RWPE2 (cell line): ENCODE measurements at regions not wholly inside any gene's neighbourhood (a gene's known extent, or its start where the extent isn't known, plus 50 kb on each side); places are given as distances from the start of the nearest gene placed in this dataset.
"Not testable (repeated sequence)": the region's sequence is repeated elsewhere in the genome, so short reads cannot be mapped to it uniquely, and the experiment has no call there.

Experiments used
- ATAC-seq: fragments of 200-7000 bp; cut with Tn5 transposase; 3 replicates; pipeline ENCODE4 v1.9.1; 2021; ENCODE audit warnings: low read depth
- DNase-seq: peaks from one replicate; pipeline ENCODE4 v3.0.0-alpha.2; 2020; ENCODE audit warnings: low spot score
- H3K27ac ChIP-seq: fragments of 450-650 bp; 2 replicates; pipeline ENCODE4 v1.5.1; 2017; ENCODE audit warnings: mild to moderate bottlenecking; ENCODE audit not compliant: poor library complexity, severe bottlenecking
- H3K27me3 ChIP-seq: fragments of 250-450 bp; sonication (Bioruptor Pico); 2 replicates; pipeline ENCODE4 v1.5.1; 2021; ENCODE audit warnings: mild to moderate bottlenecking, moderate library complexity; ENCODE audit not compliant: insufficient read depth, poor library complexity, severe bottlenecking
- H3K36me3 ChIP-seq: fragments of 250-450 bp; sonication (Bioruptor Pico); 2 replicates; pipeline ENCODE4 v1.5.1; 2020; ENCODE audit warnings: low read depth, mild to moderate bottlenecking, moderate library complexity
- H3K4me1 ChIP-seq: fragments of 250-450 bp; sonication (Bioruptor Pico); 2 replicates; pipeline ENCODE4 v1.5.1; 2021; ENCODE audit warnings: mild to moderate bottlenecking, moderate library complexity; ENCODE audit not compliant: insufficient read depth, poor library complexity, severe bottlenecking
- H3K4me3 ChIP-seq: fragments of 250-450 bp; sonication (Bioruptor Pico); 2 replicates; pipeline ENCODE4 v1.5.1; 2021; ENCODE audit warnings: mild to moderate bottlenecking, moderate library complexity; ENCODE audit not compliant: severe bottlenecking
- H3K9me3 ChIP-seq: fragments of 250-450 bp; sonication (Bioruptor Pico); 2 replicates; pipeline ENCODE4 v1.5.1; 2021; ENCODE audit warnings: mild to moderate bottlenecking, moderate library complexity; ENCODE audit not compliant: severe bottlenecking
- CTCF ChIP-seq: fragments of 450-650 bp; IDR thresholded peaks from one replicate; pipeline ENCODE4 v1.5.1; 2017; ENCODE audit warnings: mild to moderate bottlenecking, moderate library complexity; ENCODE audit not compliant: poor library complexity, severe bottlenecking

DNA sequence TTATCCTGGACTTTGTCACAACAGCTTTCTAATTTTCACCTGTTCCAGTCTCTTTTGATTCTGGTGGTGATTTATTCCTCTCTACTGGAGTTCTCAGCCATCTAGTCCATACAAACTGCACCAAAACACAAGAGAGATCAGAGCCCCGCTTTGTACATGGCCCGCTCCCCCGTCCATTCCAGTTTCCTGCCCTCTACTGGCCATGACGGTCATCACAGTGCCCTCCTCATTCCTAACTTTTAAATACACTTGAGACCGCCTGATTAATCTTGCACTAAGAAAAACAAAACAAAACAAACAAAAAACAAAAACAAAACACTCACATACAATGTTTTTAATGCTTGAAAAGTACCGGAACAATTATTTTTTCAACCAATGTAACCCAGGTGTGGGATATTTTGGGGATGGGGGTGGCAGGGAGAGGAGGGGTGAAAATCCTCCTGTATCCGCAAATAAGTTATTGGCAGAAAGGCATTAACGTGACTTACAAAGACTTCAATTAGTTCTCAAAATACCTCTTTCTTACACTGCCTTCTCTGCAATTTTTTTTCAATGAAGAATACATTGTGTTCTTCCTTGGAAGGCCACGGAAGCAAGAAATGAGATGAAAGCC, 84.8 kb upstream of the PAM start:
- Histone ChIP-seq H3K4me1 (no peaks in the 10 kb centered on the region), H3K27me3 (no peaks in the 10 kb centered on the region), H3K36me3 (no peaks in the 10 kb centered on the region), H3K4me3 (no peak overlapping the region), H3K27ac (no peak overlapping the region), H3K9me3 (no peaks in the 10 kb centered on the region)
- TF ChIP-seq CTCF = peak; percentile 76
- ATAC-seq (no peak), DNase-seq (no peak)

DNA sequence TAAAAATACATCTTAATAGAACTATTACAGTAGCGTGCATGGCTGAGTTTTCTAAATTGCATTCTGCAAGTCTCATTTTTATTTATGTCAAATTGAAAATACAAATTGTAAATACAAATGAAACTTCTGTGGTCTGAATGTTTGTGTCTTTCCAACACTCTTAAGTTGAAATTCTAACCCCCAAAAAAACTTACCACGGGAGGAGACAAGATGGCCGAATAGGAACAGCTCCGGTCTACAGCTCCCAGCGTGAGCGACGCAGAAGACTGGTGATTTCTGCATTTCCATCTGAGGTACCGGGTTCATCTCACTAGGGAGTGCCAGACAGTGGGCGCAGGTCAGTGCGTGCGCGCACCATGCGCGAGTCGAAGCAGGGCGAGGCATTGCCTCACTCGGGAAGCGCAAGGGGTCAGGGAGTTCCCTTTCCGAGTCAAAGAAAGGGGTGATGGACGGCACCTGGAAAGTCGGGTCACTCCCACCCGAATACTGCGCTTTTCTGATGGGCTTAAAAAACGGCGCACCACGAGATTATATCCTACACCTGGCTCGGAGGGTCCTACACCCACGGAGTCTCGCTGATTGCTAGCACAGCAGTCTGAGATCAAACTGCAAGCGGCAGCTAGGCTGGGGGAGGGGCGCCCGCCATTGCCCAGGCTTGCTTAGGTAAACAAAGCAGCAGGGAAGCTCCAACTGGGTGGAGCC, 83.9 kb upstream of the PAM start:
- not testable (repeated sequence) for H3K36me3 ChIP-seq, H3K27ac ChIP-seq, ATAC-seq, H3K4me1 ChIP-seq, H3K27me3 ChIP-seq, H3K9me3 ChIP-seq, DNase-seq, H3K4me3 ChIP-seq

DNA sequence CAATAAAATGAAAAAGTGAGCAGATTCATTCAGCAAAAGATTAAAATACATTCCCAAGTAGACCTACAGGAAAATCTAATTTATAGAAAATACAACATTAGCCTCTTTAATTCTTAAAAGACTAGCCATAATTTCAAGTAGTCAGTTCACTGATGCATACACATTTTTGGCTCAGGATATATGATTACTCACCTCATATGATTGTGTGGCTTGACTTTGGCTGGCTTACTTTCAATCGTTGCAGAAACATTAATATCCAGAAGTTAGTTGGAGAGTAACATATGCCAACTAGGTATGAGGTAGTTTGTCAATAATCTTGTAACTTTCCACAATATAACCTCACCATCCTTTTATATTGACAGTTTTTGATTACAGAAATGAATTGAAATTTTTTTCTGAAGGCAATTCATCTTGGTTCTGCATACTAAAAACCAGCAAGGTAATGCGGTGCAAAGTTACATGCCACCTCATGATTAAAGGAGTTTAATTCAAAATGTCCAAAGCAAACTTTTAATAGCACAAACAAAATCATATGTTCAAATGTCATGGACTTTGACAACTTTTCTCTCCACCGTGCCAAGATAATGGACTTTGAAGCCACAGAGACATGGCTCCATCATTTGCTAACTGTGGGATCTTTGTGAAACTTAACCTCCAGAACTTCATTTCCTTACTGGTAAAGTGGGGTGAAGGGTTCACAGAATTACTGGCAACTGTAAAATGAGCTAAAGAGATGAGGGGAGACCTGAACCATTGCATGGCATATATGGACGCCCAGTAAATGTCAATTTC, 76.6 kb upstream of the PAM start:
- ATAC-seq = peak; percentile 82
- Histone ChIP-seq H3K36me3 (no peaks in the 10 kb centered on the region), H3K27ac (no peak overlapping the region), H3K4me3 (no peak overlapping the region), H3K4me1 (no peaks in the 10 kb centered on the region), H3K9me3 (no peaks in the 10 kb centered on the region), H3K27me3 (no peaks in the 10 kb centered on the region)
- DNase-seq = no peak
- no peak for TF ChIP-seq CTCF

DNA sequence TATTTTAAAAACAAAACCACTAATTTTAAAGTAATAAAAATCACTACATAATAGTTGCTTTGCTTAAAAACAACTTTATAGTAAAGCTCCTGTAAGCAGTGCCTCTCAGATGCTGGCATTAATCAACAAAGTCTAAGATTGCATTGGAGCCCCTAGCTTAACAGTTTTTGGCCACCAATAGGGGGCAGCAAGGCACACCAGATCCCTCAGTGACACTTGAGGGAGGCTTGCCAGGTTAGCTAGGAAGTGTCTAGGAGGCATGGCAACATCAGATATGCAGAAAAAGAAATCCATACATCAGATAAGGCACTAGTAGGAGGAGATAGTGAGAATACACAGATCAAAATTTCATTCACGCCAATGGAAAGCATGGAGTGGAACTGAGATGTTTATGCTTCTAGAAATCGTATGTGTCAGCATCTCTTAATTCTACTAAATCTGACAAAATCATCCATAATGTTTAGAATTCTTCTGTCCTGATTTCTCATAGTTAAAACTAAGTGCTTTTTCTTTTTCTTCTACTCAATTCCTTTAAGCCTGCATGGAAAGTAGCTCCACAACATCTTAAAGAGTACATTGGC, 73.6 kb upstream of the PAM start:
- no peaks in the 10 kb centered on the region for H3K27me3 ChIP-seq
- DNase-seq = no peak
- TF ChIP-seq CTCF = peak; percentile 96
- no peak overlapping the region for H3K4me3 ChIP-seq
- H3K27ac ChIP-seq = no peak overlapping the region
- peak; percentile 90 for ATAC-seq
- no peaks in the 10 kb centered on the region for H3K9me3 ChIP-seq
- no peaks in the 10 kb centered on the region for H3K4me1 ChIP-seq
- H3K36me3 ChIP-seq = no peaks in the 10 kb centered on the region

- no peak overlapping the region for H3K27ac ChIP-seq
- H3K9me3 ChIP-seq = no peaks in the 10 kb centered on the region
- no peak overlapping the region for H3K4me3 ChIP-seq
- TF ChIP-seq CTCF = no peak
- H3K27me3 ChIP-seq = no peaks in the 10 kb centered on the region
- no peak for ATAC-seq
- H3K36me3 ChIP-seq = no peaks in the 10 kb centered on the region
- DNase-seq = no peak
- H3K4me1 ChIP-seq = no peaks in the 10 kb centered on the region
Measured at GRCh38 chr5:102682101-102682647, 72.9 kb upstream of the PAM start.

- not testable (repeated sequence) for ATAC-seq, H3K36me3 ChIP-seq, H3K4me1 ChIP-seq, H3K4me3 ChIP-seq, DNase-seq, H3K9me3 ChIP-seq, H3K27ac ChIP-seq, H3K27me3 ChIP-seq
Measured at GRCh38 chr5:102688076-102688475, 67.0 kb upstream of the PAM start.

- not testable (repeated sequence) for H3K9me3 ChIP-seq, H3K27me3 ChIP-seq, H3K36me3 ChIP-seq, ATAC-seq, H3K4me3 ChIP-seq, H3K27ac ChIP-seq, H3K4me1 ChIP-seq, DNase-seq
Measured at GRCh38 chr5:102688581-102689342, 66.3 kb upstream of the PAM start.
